GM10248 (cell line): ENCODE measurements at regions not wholly inside any gene's neighbourhood (a gene's known extent, or its start where the extent isn't known, plus 50 kb on each side); places are given as distances from the start of the nearest gene placed in this dataset.

Experiments used
- CTCF ChIA-PET: fragments of 300-600 bp; sonication (Branson Sonifier 250); formaldehyde crosslinking; extraction: SDS; loops from one replicate; lab custom pipeline; 2021; ENCODE audit warnings: antibody characterized with exemption; lab: Yijun Ruan, JAX
- POLR2A ChIA-PET: fragments of 350-650 bp; sonication (Branson Sonifier 250); formaldehyde crosslinking; extraction: SDS; loops from one replicate; lab custom pipeline; 2020; ENCODE audit warnings: antibody characterized with exemption; lab: Yijun Ruan, JAX
- DNase-seq: peaks from one replicate; pipeline ENCODE4 v3.0.0; 2012; ENCODE audit errors: extremely low spot score
- TF ChIP-seq, protein P1 (sequence below): IDR thresholded peaks from 2 replicates; pipeline ENCODE4 v1.5.1; 2012; ENCODE audit warnings: mild to moderate bottlenecking, low read depth; ENCODE audit errors: extremely low read depth, missing control alignments, control extremely low read depth

DNA sequence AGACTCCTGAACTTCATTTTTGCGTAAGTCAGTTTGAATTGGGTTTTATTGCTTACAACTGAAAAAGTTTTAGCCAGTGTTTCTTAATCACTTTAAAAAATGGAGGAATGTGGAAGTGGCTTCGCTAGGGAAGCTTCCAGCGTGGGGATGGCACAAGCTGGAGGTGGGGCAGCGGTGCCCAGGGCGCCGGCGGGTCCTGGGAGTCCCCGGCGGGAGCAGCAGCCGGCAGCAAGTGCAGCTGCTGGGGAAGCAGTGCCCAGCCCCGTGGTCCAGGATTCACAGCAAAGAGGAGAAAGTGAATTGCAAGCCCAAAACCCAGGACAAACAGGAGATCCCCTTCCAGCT lies 301.8 kb upstream of the PROK2 start:
- ChIA-PET POLR2A (no interaction called here), CTCF (interaction anchor here (0.9 to 2.3 kb wide), 5 partner anchors 11 to 179 kb away, joined by 3 to 7 read pairs (median 3); no protein-coding TSS in a partner anchor)
- TF ChIP-seq, protein P1, sequence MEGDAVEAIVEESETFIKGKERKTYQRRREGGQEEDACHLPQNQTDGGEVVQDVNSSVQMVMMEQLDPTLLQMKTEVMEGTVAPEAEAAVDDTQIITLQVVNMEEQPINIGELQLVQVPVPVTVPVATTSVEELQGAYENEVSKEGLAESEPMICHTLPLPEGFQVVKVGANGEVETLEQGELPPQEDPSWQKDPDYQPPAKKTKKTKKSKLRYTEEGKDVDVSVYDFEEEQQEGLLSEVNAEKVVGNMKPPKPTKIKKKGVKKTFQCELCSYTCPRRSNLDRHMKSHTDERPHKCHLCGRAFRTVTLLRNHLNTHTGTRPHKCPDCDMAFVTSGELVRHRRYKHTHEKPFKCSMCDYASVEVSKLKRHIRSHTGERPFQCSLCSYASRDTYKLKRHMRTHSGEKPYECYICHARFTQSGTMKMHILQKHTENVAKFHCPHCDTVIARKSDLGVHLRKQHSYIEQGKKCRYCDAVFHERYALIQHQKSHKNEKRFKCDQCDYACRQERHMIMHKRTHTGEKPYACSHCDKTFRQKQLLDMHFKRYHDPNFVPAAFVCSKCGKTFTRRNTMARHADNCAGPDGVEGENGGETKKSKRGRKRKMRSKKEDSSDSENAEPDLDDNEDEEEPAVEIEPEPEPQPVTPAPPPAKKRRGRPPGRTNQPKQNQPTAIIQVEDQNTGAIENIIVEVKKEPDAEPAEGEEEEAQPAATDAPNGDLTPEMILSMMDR = no peak
- no peak for DNase-seq

DNA sequence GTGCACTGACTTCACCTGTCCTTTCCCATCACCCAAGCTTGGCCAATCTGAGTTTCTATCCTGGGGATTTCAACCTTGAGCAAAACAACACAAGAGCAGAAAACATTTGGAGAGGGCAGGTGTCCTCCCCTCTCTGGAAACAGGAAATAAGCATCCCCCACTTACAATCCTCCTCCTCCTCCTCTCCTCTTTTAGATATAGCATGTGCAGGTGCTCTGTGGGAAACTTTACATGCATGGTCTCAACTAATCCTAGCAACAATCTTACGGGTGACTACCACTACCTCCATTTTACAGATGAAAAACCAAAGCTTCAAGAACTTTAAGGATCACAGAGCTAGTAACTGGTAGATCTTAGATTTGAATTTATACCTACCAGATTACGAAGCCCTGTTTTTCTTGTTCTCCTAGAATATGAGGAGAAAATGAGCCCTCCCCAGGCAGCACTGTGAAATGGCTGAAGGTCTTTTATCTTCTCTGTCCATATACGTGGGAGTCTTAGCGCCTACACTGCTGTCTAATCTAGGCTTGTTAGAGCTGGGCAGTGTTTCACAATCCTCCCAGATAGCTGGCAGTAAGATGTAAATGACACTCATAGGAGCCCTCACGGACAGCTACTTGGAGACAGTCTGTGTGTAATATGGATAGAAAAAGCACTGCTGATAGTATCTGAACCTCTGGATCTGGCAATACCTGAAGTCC lies 301.2 kb upstream of the PROK2 start:
- POLR2A ChIA-PET = interaction anchor here (0.6 to 0.8 kb wide), 2 partner anchors 14 to 611 kb away, joined by 4 read pairs; no protein-coding TSS in a partner anchor
- DNase-seq = no peak
- TF ChIP-seq, protein P1 = no peak
- CTCF ChIA-PET = interaction anchor here (0.9 to 2.3 kb wide), 5 partner anchors 11 to 179 kb away, joined by 3 to 7 read pairs (median 3); no protein-coding TSS in a partner anchor

DNA sequence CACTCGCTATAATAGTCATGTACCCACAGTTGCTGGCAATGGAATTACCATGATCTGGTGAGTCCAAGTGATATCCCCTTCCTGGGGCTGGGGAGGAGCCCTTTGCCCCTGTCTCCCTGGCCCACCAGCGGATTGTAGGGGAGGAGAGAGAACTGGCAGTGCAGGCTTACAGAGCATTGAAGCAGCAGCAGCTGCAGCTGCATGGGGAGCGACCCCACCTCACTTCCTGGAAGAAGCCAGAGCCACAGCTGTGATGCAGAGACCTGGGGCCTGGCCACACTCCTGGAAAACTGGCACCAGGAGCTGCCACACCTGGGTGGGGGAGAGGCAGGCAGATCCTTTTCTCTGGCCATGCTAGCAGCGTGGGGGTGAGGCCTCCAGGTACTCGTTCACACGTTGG lies 300.1 kb upstream of the PROK2 start:
- TF ChIP-seq, protein P1 = no peak
- DNase-seq = no peak
- POLR2A ChIA-PET = no interaction called here
- CTCF ChIA-PET = interaction anchor here (2.3 kb wide), 1 partner anchor 180 kb away, joined by 7 read pairs; no protein-coding TSS in a partner anchor

DNA sequence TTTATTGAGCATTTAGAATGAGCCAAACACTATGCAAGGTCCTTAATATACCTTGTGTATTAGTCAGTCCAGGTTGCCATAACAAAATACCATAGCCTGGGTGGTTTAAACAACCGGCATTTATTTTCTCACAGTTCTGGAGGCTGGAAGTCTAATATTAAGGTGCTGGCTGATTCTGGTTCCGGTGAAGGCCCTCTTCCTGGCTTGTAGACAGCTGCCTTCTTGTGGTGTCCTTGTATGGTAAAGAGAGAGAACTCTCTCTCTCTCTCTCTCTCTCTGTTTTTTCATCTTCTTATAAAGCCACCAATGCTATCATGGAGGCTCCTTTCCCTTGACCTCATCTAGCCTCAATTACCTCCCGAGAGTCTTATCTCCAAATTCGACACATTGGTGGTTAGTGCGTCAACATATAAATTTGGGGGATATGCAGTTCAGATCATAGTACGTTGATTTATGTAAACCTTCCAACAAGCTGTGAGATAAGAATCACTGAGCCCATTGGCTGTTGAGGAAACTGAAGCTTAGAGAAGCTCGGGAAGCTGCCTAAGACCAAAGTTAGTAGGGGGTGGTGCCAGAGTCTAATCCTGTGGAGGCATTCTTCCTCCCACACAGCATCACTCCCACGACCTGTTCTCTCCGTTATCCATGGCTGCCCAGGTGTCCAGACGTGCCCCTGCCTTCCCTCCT lies 298.0 kb upstream of the PROK2 start:
- TF ChIP-seq, protein P1 = no peak
- ChIA-PET POLR2A (no interaction called here), CTCF (interaction anchor here (1.5 to 1.6 kb wide), 2 partner anchors 9 to 15 kb away, joined by 5 to 6 read pairs; no protein-coding TSS in a partner anchor)
- DNase-seq = no peak

DNA sequence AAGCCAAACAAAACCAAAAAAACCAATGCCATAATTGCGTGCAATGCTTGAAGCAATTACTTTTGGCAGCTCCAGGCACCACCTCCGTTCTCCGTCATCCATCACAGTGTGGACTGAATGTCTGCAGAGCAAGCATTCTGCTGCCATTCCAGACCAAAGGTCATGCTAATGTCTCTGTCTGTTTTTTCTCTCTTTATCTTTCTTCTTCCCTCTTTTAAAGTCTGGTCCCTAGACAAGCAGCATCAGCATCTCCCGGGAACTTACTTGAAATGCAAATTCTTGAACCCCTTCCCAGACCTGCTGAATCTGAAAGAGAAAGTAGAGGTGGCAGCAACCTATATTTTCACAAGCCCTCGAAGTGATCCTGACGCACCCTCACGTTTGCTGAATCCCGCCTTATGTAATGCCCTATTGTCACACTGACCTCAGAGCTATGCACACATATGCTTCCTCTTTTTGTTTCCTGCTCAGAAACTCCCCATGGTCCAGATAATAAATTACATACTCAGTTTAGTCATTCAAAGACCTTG lies 297.3 kb upstream of the PROK2 start:
- DNase-seq = peak; percentile 61
- TF ChIP-seq, protein P1 = no peak
- POLR2A ChIA-PET = interaction anchor here (0.6 kb wide), 1 partner anchor 1031 kb away, joined by 5 read pairs; no protein-coding TSS in a partner anchor
- CTCF ChIA-PET = interaction anchor here (1.0 to 1.6 kb wide), 2 partner anchors 16 to 154 kb away, joined by 3 to 5 read pairs; no protein-coding TSS in a partner anchor
